ENCODE measurements at regions not wholly inside any gene's neighbourhood (a gene's known extent, or its start where the extent isn't known, plus 50 kb on each side); places are given as distances from the start of the nearest gene placed in this dataset.

DNA sequence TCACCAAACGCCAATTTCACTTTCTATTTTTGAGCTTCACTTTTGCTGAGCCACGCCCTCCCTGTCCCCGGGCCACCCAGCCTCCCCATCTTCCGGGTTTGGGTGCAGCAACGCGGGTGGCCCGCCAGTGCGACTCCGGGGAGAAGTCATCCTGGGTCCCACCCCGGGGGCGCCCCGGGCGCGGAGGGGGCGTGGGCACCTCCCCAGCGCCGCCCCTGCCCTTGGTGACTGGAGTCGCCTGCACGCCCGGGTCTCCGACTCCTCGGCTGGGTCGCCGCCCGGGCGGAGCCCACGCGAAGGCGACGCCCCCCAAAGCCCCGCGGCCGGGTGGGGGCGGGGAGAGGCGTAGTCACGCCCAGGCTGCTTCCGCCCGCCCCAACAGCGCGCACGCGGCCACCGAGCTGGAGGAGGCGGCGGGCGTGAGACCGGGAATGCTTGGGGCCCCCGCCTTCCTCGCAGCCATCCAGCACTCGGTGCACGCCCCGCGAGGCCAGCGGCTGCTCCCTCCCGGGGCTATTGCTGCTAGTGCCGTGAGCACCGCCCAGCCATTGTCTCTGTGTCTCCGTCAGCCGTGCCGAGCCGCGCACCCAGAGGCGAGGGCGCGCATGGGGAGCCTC, 362.1 kb upstream of the AMELY start:
- peaks cover 4% of the 10 kb centered on the region; the same call in 1 of the 2 replicates for H3K36me3 Mint-ChIP-seq (ENCODE audit: low read depth)

GRCh38 chrY:7272556-7273195, 361.1 kb upstream of the AMELY start:
- peaks cover 10% of the 10 kb centered on the region for H3K4me1 Mint-ChIP-seq (ENCODE audit: low read depth)
- H3K27me3 Mint-ChIP-seq (ENCODE audit: insufficient read depth), result peaks cover 1% of the 10 kb centered on the region; the same call in 1 of the 2 replicates
- no peaks in the 10 kb centered on the region for H3K9me3 Mint-ChIP-seq
- peaks cover 4% of the 10 kb centered on the region; the same call in 1 of the 2 replicates for H3K36me3 Mint-ChIP-seq (ENCODE audit: low read depth)
- peak overlapping the region; percentile 90 for H3K4me3 Mint-ChIP-seq
- H3K27ac Mint-ChIP-seq, result peak overlapping the region; percentile 86
- TF ChIP-seq CTCF (IDR thresholded peaks at IDR 0.05), result peak; percentile 73
- peak; percentile 32 for DNase-seq

More for the DNA sequence above, 362.1 kb upstream of the AMELY start:
- no peak for TF ChIP-seq CTCF (IDR thresholded peaks at IDR 0.05)
- peak overlapping the region; percentile 90 for H3K4me3 Mint-ChIP-seq
- H3K27me3 Mint-ChIP-seq (ENCODE audit: insufficient read depth), result no peaks in the 10 kb centered on the region
- peaks cover 12% of the 10 kb centered on the region for H3K4me1 Mint-ChIP-seq (ENCODE audit: low read depth)
- DNase-seq, result peak; percentile 30
- peak overlapping the region; percentile 86 for H3K27ac Mint-ChIP-seq
- no peaks in the 10 kb centered on the region for H3K9me3 Mint-ChIP-seq

GRCh38 chrY:7263773-7264172, 352.2 kb upstream of the AMELY start:
- no peaks in the 10 kb centered on the region for H3K4me1 Mint-ChIP-seq (ENCODE audit: low read depth)
- peaks cover 4% of the 10 kb centered on the region for H3K27me3 Mint-ChIP-seq (ENCODE audit: insufficient read depth)
- H3K36me3 Mint-ChIP-seq (ENCODE audit: low read depth), result no peaks in the 10 kb centered on the region
- H3K9me3 Mint-ChIP-seq, result no peaks in the 10 kb centered on the region
- H3K27ac Mint-ChIP-seq, result no peak overlapping the region
- TF ChIP-seq CTCF (IDR thresholded peaks at IDR 0.05), result no peak
- no peak overlapping the region for H3K4me3 Mint-ChIP-seq
- DNase-seq, result no peak

GRCh38 chrY:7262531-7262930, 351.0 kb upstream of the AMELY start:
- Mint-ChIP-seq H3K9me3 (no peaks in the 10 kb centered on the region), H3K4me1 (ENCODE audit: low read depth) (no peaks in the 10 kb centered on the region), H3K27ac (no peak overlapping the region), H3K36me3 (ENCODE audit: low read depth) (no peaks in the 10 kb centered on the region), H3K27me3 (ENCODE audit: insufficient read depth) (peaks cover 3% of the 10 kb centered on the region), H3K4me3 (no peak overlapping the region)
- TF ChIP-seq CTCF (IDR thresholded peaks at IDR 0.05), result no peak
- DNase-seq, result no peak

DNA sequence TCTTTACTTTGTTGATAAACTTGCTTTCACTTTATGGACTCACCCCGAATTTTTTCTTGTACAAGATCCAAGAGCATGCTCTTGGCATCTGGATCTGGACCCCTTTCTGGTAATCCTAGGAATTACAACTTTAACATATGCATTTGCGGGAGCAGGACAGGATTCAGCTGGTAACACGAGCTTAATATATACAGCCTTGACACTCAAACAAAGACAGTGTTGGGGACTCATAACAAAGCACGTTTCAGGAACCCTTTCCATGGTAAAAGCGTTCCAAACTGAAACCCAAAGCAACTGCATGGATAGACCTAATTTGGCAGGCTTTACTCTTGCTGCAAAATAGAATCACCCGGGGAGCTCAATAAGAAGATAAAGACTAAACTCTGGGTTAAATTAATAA, 349.7 kb upstream of the AMELY start:
- TF ChIP-seq CTCF (IDR thresholded peaks at IDR 0.05), result no peak
- Mint-ChIP-seq H3K27me3 (ENCODE audit: insufficient read depth) (peaks cover 3% of the 10 kb centered on the region), H3K9me3 (no peaks in the 10 kb centered on the region), H3K36me3 (ENCODE audit: low read depth) (no peaks in the 10 kb centered on the region), H3K27ac (no peak overlapping the region), H3K4me1 (ENCODE audit: low read depth) (no peaks in the 10 kb centered on the region), H3K4me3 (no peak overlapping the region)
- DNase-seq, result no peak

Measured in HFFc6 (cell line).